Trophoblast cell (in vitro differentiated cells and primary cell): ENCODE measurements at regions not wholly inside any gene's neighbourhood (a gene's known extent, or its start where the extent isn't known, plus 50 kb on each side); places are given as distances from the start of the nearest gene placed in this dataset.
A peak's percentile ranks its signal among the peaks of the same experiment; 100 is the strongest.

Experiments
- DNase-seq, 2 donors: peaks; one replicate each; pipeline ENCODE4 v3.0.0-alpha.2; 2016
- H2AFZ ChIP-seq: 2 replicates; pipeline ENCODE4 v1.6.1; 2013; ENCODE audit warnings: low read length, moderate library complexity, mild to moderate bottlenecking; ENCODE audit not compliant: insufficient read depth, poor library complexity
- H2AK5ac ChIP-seq: 2 replicates; pipeline ENCODE4 v1.6.1; 2013; ENCODE audit warnings: mild to moderate bottlenecking, low read length
- H2BK120ac ChIP-seq: 2 replicates; pipeline ENCODE4 v1.6.1; 2013; ENCODE audit warnings: low read length, mild to moderate bottlenecking, moderate library complexity; ENCODE audit not compliant: insufficient read depth, poor library complexity
- H2BK12ac ChIP-seq: 2 replicates; pipeline ENCODE4 v1.6.1; 2013; ENCODE audit warnings: mild to moderate bottlenecking, low read length, moderate library complexity
- H2BK5ac ChIP-seq: 2 replicates; pipeline ENCODE4 v1.6.1; 2013; ENCODE audit warnings: low read length, low read depth, moderate library complexity, mild to moderate bottlenecking; ENCODE audit not compliant: poor library complexity
- H3K14ac ChIP-seq: 2 replicates; pipeline ENCODE4 v1.6.1; 2013; ENCODE audit warnings: mild to moderate bottlenecking, low read length
- H3K18ac ChIP-seq: 2 replicates; pipeline ENCODE4 v1.6.1; 2013; ENCODE audit warnings: mild to moderate bottlenecking, low read length
- H3K23ac ChIP-seq: 2 replicates; pipeline ENCODE4 v1.6.1; 2013; ENCODE audit warnings: low read length
- H3K27ac ChIP-seq: 2 replicates; pipeline ENCODE4 v1.5.1; 2013; ENCODE audit warnings: low read depth, mild to moderate bottlenecking, inconsistent platforms, low read length, moderate library complexity
- H3K27me3 ChIP-seq: 2 replicates; pipeline ENCODE4 v1.6.1; 2013; ENCODE audit warnings: inconsistent platforms, mild to moderate bottlenecking, low read length, moderate library complexity; ENCODE audit not compliant: insufficient read depth
- H3K36me3 ChIP-seq, 2 experiments: 1 replicate in 1 of 2; 2 replicates in 1 of 2; pipeline ENCODE4 v1.6.1; 2013; ENCODE audit warnings: low read length in 2 of 2, mild to moderate bottlenecking in 2 of 2, moderate library complexity in 1 of 2; ENCODE audit not compliant: insufficient read depth in 2 of 2, control insufficient read depth in 1 of 2
- H3K4ac ChIP-seq: 2 replicates; pipeline ENCODE4 v1.6.1; 2013; ENCODE audit warnings: low read depth, mild to moderate bottlenecking, low read length, moderate library complexity
- H3K4me1 ChIP-seq, 2 experiments: 1 replicate in 1 of 2; 2 replicates in 1 of 2; pipeline ENCODE4 v1.6.1; 2013; ENCODE audit warnings: low read length in 2 of 2, mild to moderate bottlenecking in 2 of 2, moderate library complexity in 1 of 2; ENCODE audit not compliant: insufficient read depth in 2 of 2, control insufficient read depth in 1 of 2
- H3K4me2 ChIP-seq: 2 replicates; pipeline ENCODE4 v1.6.1; 2013; ENCODE audit warnings: inconsistent platforms, mild to moderate bottlenecking, low read length, moderate library complexity
- H3K4me3 ChIP-seq: 2 replicates; pipeline ENCODE4 v1.5.1; 2013; ENCODE audit warnings: mild to moderate bottlenecking, low read depth, low read length, inconsistent platforms
- H3K79me1 ChIP-seq: one replicate; pipeline ENCODE4 v1.6.1; 2013; ENCODE audit warnings: low read length
- H3K79me2 ChIP-seq: 2 replicates; pipeline ENCODE4 v1.6.1; 2013; ENCODE audit warnings: low read length, mild to moderate bottlenecking; ENCODE audit not compliant: control insufficient read depth, insufficient read depth, poor library complexity
- H3K9ac ChIP-seq: 2 replicates; pipeline ENCODE4 v1.6.1; 2013; ENCODE audit warnings: mild to moderate bottlenecking, low read length
- H3K9me3 ChIP-seq: 2 replicates; pipeline ENCODE4 v1.6.1; 2013; ENCODE audit warnings: low read depth, mild to moderate bottlenecking, control low read depth, inconsistent platforms, low read length; ENCODE audit not compliant: insufficient read depth
- H4K12ac ChIP-seq: 2 replicates; pipeline ENCODE4 v1.6.1; 2013; ENCODE audit warnings: low read depth, mild to moderate bottlenecking, low read length, moderate library complexity
- H4K8ac ChIP-seq: 2 replicates; pipeline ENCODE4 v1.6.1; 2013; ENCODE audit warnings: low read depth, mild to moderate bottlenecking, low read length, moderate library complexity
- H4K91ac ChIP-seq: one replicate; pipeline ENCODE4 v1.6.1; 2013; ENCODE audit warnings: low read depth, mild to moderate bottlenecking, low read length, moderate library complexity
- whole genome bisulfite sequencing: extraction: QIAGEN DNeasy Blood & Tissue Kit; methylation state at CpG from one replicate; pipeline ENCODE4 v1.1.7; 2013; ENCODE audit warnings: missing lambda C conversion rate; ENCODE audit not compliant: insufficient read length, insufficient coverage; ENCODE audit errors: extremely low coverage; 5-methylcytosine and 5-hydroxymethylcytosine counted together

DNA sequence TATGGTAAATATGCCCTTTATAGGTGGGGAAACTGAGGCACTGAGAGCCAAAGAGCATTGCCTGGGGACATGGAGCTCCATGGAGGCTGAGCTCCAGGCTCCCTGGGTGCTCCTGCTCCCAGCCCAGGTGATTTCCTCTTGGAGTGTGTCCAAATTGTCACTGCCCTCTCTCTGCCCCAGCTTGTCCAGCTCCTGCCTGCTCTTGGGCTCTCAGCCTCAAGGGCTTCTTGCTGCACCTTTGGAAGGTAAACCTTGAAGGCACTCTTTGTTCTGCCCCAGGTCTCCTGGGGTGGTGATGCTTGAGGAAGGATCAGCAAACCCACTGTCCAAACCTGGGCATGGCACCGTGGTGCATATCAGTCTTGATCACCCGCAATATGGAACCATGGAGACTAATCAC lies 166.1 kb downstream of the RPS24 start:
- Histone ChIP-seq H2BK12ac (no peak overlapping the region), H3K18ac (no peak overlapping the region), H3K4me1 (peaks cover 2 to 3% of the 10 kb centered on the region in 2 experiments), H4K12ac (no peak overlapping the region), H3K36me3 (no peaks in the 10 kb centered on the region), H3K4me3 (no peak overlapping the region), H4K8ac (no peak overlapping the region), H3K27me3 (no peaks in the 10 kb centered on the region), H3K4ac (no peak overlapping the region), H2AFZ (no peak overlapping the region), H4K91ac (no peak overlapping the region), H2AK5ac (no peak overlapping the region), H3K9me3 (no peaks in the 10 kb centered on the region), H3K79me2 (no peaks in the 10 kb centered on the region), H3K9ac (no peak overlapping the region), H2BK5ac (no peak overlapping the region), H3K27ac (no peak overlapping the region), H2BK120ac (no peak overlapping the region), H3K14ac (no peak overlapping the region), H3K79me1 (no peaks in the 10 kb centered on the region), H3K23ac (no peak overlapping the region), H3K4me2 (no peak overlapping the region)
- DNase-seq: no peak
- WGBS: no CpG with 5 or more reads among the region's 2 CpGs

DNA sequence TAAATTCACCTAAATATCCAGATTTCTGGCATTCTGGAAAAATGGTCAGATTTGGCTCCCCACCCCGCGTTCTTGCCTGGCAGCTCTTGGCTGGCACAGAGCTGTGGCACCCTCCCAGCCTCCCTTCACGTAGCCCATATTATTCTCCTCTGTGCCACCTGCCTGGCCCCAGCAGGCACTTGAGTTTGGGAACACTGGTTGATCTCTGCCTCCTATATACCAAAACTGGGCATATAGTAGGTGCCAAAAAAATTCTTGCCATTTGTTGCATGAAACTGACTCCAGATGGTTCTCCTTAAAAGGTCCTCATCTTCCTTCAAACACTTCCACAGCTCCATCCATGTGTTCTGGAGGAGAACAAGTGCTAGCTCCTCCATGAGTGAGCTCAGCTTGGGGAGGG lies 167.0 kb downstream of the RPS24 start:
- H4K91ac ChIP-seq: no peak overlapping the region
- H3K27ac ChIP-seq: no peak overlapping the region
- no peak for DNase-seq
- H3K4ac ChIP-seq: no peak overlapping the region
- H3K4me1 ChIP-seq: peaks cover 2 to 3% of the 10 kb centered on the region in 2 experiments
- no peaks in the 10 kb centered on the region for H3K27me3 ChIP-seq
- no peak overlapping the region for H2BK12ac ChIP-seq
- H3K36me3 ChIP-seq: no peaks in the 10 kb centered on the region
- no peaks in the 10 kb centered on the region for H3K9me3 ChIP-seq
- H2AFZ ChIP-seq: no peak overlapping the region
- no peak overlapping the region for H2AK5ac ChIP-seq
- WGBS: no CpG with 5 or more reads among the region's 3 CpGs
- no peaks in the 10 kb centered on the region for H3K79me1 ChIP-seq
- no peaks in the 10 kb centered on the region for H3K79me2 ChIP-seq
- H4K12ac ChIP-seq: no peak overlapping the region
- H3K4me3 ChIP-seq: no peak overlapping the region
- H3K23ac ChIP-seq: no peak overlapping the region
- no peak overlapping the region for H2BK5ac ChIP-seq
- H2BK120ac ChIP-seq: no peak overlapping the region
- no peak overlapping the region for H3K14ac ChIP-seq
- no peak overlapping the region for H4K8ac ChIP-seq
- H3K18ac ChIP-seq: no peak overlapping the region
- H3K9ac ChIP-seq: no peak overlapping the region
- no peak overlapping the region for H3K4me2 ChIP-seq

DNA sequence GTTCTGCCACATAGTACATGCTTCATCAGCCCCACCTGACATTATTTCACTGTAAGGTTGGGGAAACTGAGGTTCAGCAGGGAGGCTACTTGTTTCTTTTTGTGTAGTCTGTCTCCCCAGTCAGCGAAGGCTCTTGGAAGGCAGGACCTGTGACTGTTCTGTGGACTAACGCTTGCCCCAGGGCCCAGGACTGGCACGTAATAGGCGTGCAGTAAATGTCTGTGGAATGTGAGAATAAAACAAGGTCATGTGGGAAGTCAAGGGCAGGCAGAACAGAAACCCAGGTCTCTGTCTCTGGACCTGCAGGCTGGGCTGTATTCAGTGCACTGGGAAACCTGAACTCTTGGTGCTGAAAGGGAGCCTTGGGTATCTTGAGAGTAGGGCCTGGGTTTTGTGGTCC lies 168.7 kb downstream of the RPS24 start:
- Histone ChIP-seq H4K8ac (no peak overlapping the region), H3K27ac (no peak overlapping the region), H2BK12ac (no peak overlapping the region), H4K12ac (no peak overlapping the region), H3K79me2 (no peaks in the 10 kb centered on the region), H3K9me3 (no peaks in the 10 kb centered on the region), H2AFZ (no peak overlapping the region), H3K27me3 (no peaks in the 10 kb centered on the region), H3K4ac (no peak overlapping the region), H3K36me3 (no peaks in the 10 kb centered on the region), H3K14ac (no peak overlapping the region), H2AK5ac (no peak overlapping the region), H3K18ac (no peak overlapping the region), H4K91ac (no peak overlapping the region), H2BK5ac (no peak overlapping the region), H3K9ac (no peak overlapping the region), H2BK120ac (no peak overlapping the region), H3K79me1 (no peaks in the 10 kb centered on the region), H3K4me2 (no peak overlapping the region), H3K23ac (no peak overlapping the region), H3K4me1 (peaks cover 2 to 3% of the 10 kb centered on the region in 2 experiments), H3K4me3 (no peak overlapping the region)
- WGBS: no CpG with 5 or more reads among the region's 4 CpGs
- DNase-seq: peak in 1 of 2 donors; percentile 11

DNA sequence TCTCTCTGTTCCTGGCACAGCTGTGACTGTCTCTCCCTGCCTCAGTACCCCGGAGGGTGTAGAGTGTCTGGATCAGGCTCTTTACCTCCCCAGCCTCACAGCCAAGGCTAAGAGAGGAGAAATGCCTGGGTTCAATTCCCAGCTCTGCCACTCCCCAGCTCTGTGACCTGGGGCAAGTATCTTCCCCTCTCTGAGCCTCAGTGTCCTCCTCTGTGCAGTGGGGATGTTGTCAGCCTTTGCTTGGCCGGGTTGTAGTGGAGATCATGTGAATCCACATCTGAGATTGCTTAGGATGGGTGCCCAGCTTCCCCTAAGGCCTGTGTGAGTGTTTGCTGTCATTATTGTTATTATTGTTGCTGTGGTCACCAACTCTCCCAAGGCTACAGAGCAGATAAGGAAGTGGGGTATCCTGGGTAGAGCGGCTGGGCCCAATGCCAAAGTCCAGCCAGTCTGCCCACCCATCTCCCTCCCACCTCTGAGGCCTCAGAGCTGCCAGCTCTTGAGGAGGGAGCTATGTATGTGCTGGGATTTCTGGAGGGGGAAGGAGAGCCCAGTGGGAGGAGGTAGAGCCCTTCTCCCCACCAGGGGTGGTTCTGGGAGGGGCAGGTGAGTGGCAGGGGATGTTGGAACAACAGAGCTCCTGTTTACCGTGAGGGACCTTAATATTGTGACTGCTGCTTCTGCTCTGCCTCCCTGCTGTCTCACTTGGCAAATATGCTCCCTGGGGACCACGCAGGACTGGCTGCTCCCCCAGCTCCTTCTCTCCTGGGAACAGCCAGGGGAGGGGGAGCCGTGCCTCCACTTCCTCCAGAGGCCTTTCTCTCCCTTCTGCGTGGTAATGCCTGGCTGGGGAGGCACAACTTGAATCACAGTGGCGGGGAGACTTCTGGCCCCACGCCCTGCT lies 170.5 kb downstream of the RPS24 start:
- Histone ChIP-seq H3K27ac (no peak overlapping the region), H2BK12ac (no peak overlapping the region), H3K79me1 (no peaks in the 10 kb centered on the region), H3K23ac (no peak overlapping the region), H3K14ac (no peak overlapping the region), H3K4me3 (no peak overlapping the region), H3K4me2 (no peak overlapping the region), H3K27me3 (no peaks in the 10 kb centered on the region), H3K36me3 (no peaks in the 10 kb centered on the region), H4K8ac (no peak overlapping the region), H2BK5ac (no peak overlapping the region), H4K91ac (no peak overlapping the region), H2BK120ac (no peak overlapping the region), H3K4ac (no peak overlapping the region), H2AK5ac (no peak overlapping the region), H4K12ac (no peak overlapping the region), H2AFZ (no peak overlapping the region), H3K79me2 (no peaks in the 10 kb centered on the region), H3K9ac (no peak overlapping the region), H3K9me3 (no peaks in the 10 kb centered on the region), H3K18ac (no peak overlapping the region), H3K4me1 (peaks cover 2 to 3% of the 10 kb centered on the region in 2 experiments)
- no peak for DNase-seq
- no CpG with 5 or more reads among the region's 9 CpGs for WGBS
